ENCODE measurements at regions not wholly inside any gene's neighbourhood (a gene's known extent, or its start where the extent isn't known, plus 50 kb on each side); places are given as distances from the start of the nearest gene placed in this dataset.

DNA sequence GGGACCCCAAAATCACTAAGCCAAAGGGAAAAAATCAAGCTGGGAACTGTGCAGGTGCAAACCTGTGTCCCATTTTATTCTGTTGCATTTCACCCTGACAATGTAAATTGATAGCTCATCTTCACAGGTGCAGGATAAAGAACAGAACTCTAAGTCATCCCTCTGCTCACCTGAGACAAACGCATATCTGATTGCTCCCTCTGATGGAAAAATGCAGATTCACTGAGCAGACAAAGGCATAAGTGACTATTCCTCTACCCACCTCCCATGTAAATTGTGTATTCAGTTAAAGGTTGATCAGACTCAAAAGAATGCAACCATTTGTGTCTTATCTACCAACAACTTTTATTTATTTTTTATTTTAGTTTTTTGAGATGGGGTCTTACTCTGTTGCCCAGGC lies 644.2 kb downstream of the PTPRU start:
- no peak overlapping the region for H3K4me3 ChIP-seq (ENCODE audit: low read depth, low read length)
- TF ChIP-seq, protein P1, sequence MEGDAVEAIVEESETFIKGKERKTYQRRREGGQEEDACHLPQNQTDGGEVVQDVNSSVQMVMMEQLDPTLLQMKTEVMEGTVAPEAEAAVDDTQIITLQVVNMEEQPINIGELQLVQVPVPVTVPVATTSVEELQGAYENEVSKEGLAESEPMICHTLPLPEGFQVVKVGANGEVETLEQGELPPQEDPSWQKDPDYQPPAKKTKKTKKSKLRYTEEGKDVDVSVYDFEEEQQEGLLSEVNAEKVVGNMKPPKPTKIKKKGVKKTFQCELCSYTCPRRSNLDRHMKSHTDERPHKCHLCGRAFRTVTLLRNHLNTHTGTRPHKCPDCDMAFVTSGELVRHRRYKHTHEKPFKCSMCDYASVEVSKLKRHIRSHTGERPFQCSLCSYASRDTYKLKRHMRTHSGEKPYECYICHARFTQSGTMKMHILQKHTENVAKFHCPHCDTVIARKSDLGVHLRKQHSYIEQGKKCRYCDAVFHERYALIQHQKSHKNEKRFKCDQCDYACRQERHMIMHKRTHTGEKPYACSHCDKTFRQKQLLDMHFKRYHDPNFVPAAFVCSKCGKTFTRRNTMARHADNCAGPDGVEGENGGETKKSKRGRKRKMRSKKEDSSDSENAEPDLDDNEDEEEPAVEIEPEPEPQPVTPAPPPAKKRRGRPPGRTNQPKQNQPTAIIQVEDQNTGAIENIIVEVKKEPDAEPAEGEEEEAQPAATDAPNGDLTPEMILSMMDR (IDR thresholded peaks at IDR 0.05; ENCODE audit: low read depth, low read length, missing control alignments), result no peak
- in situ Hi-C loops (cut with HindIII; ENCODE audit: low sequenced_read_pairs), result no loop called here
- no peak for DNase-seq (ENCODE audit: low read depth)

DNA sequence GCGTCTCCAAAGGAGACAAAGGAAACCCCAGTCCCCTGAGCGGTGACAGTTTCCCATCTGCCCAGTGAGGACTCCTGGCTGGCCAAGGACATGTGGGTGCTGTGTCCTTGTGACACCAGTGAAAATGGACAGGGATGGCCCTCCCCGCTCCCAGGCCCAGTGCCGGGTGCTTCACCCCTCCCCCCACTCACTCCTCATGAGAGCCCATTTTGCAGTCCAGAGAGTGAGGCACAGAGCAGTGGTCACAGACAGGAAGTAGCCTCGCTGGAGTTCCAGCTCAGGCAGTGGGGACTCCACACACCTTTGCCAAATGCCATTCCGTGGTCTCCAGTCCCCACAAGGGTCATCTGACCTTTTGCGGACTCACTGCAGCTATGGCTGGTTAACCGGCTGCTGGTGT lies 642.9 kb downstream of the PTPRU start:
- in situ Hi-C loops (cut with HindIII; ENCODE audit: low sequenced_read_pairs), result no loop called here
- no peak overlapping the region for H3K4me3 ChIP-seq (ENCODE audit: low read depth, low read length)
- DNase-seq (ENCODE audit: low read depth), result no peak
- TF ChIP-seq, protein P1 (IDR thresholded peaks at IDR 0.05; ENCODE audit: low read depth, low read length, missing control alignments), result no peak

DNA sequence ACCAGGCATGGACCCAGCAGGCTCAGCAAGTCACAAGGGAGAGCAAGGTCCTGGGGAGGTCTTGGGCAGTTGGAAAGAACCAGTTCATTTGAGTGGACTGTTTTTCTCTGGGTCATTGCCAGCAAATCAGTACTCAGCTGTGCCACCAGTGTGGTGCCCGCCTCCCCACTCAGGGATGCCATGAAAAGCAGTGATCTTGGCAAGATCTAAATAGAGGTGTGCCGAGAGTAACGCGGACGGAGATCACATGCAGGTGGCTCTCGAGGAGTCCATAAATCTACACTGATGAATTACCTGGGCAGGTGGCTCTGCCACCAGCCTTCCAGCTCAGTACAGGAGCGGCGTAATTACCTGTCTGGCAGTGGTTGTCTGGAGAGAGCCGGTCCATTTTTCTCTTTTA lies 642.2 kb downstream of the PTPRU start:
- DNase-seq (ENCODE audit: low read depth), result no peak
- TF ChIP-seq, protein P1 (IDR thresholded peaks at IDR 0.05; ENCODE audit: low read depth, low read length, missing control alignments), result no peak
- in situ Hi-C loops (cut with HindIII; ENCODE audit: low sequenced_read_pairs), result no loop called here
- no peak overlapping the region for H3K4me3 ChIP-seq (ENCODE audit: low read depth, low read length)

DNA sequence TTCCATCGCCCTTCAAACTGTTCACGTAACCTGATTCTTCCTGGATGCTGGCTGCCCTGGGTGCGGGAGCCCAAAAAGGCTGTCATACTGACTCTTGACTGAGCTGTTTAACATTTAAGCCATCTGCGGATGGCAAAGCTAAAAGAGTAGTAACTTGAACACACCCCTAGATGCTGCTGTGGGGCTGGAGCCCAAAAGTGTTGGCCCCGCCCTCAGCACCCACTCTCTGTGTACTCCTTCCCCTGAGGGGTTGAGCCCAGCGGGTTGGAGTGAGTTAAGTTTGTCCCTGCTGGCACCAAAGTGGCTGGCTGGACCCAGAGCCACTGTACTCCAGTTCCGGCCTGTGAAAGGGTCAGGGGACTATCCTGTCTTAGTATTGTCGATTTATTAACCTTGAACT lies 640.6 kb downstream of the PTPRU start:
- in situ Hi-C loops (cut with HindIII; ENCODE audit: low sequenced_read_pairs), result no loop called here
- TF ChIP-seq, protein P1 (IDR thresholded peaks at IDR 0.05; ENCODE audit: low read depth, low read length, missing control alignments), result no peak
- no peak for DNase-seq (ENCODE audit: low read depth)
- H3K4me3 ChIP-seq (ENCODE audit: low read depth, low read length), result no peak overlapping the region

DNA sequence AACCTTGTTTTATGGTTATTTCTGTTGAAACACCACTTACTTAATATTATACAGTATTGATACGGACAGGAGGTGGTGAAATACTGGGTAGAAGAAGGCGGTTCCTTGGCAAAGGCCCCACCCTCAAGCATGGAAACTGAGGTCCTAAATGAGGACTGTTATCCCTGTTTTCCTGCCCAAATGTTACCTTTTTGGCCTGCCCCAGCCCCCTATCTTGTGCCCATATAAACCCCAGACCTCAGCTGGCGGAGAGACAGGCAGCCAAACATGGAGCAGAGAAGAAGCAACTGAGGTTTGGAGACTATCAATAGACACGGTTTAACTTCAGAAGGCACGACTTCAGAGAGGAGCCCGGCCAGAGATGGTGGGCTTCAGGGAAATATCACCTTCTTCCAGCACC lies 640.1 kb downstream of the PTPRU start:
- DNase-seq (ENCODE audit: low read depth), result no peak
- TF ChIP-seq, protein P1 (IDR thresholded peaks at IDR 0.05; ENCODE audit: low read depth, low read length, missing control alignments), result no peak
- H3K4me3 ChIP-seq (ENCODE audit: low read depth, low read length), result no peak overlapping the region
- in situ Hi-C loops (cut with HindIII; ENCODE audit: low sequenced_read_pairs), result no loop called here

DNA sequence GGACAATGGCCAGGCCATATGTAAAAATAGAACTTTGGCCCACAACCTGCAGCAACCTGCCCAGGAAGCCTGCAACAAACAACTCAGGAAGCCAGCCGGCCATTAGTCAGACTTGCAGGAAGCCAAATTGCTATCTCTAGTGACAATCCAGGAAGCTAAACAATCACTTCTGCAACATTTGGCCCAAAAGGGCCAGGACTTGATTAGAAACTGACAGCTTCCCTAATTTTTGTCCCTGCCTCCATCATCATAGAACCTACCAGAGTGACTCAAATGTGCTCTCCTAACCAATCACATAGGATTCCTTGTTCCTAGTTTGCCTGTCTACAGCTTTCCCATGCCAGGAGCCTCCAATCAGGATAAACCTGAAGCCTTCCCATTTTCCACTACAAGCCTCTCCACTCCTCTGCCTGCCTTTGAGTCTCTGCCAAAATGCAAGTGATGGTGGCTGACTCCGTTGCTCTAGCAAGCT lies 639.3 kb downstream of the PTPRU start:
- DNase-seq (ENCODE audit: low read depth), result no peak
- in situ Hi-C loops (cut with HindIII; ENCODE audit: low sequenced_read_pairs), result no loop called here
- TF ChIP-seq, protein P1 (IDR thresholded peaks at IDR 0.05; ENCODE audit: low read depth, low read length, missing control alignments), result no peak
- H3K4me3 ChIP-seq (ENCODE audit: low read depth, low read length), result no peak overlapping the region

DNA sequence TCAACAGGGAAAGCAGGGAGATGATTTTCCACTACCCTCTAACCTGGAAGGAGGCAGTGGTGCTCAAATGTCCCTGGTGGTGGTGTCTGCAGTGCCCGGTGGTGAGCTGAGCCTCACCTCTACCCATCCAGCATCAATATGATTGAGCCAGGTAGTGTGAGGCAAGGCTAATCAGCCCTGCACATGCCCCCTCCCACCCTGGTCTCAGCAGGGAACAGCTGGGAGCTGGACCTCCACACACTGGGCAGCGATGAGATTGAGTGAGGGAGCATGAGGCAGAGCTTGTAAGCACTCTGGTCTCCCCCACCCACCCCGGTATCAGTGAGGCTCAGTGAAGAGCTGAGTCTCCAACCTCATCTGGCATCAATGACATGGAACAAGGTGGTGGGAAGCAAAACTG lies 634.3 kb downstream of the PTPRU start:
- in situ Hi-C loops (cut with HindIII; ENCODE audit: low sequenced_read_pairs), result no loop called here
- H3K4me3 ChIP-seq (ENCODE audit: low read depth, low read length), result no peak overlapping the region
- no peak for DNase-seq (ENCODE audit: low read depth)
- TF ChIP-seq, protein P1 (IDR thresholded peaks at IDR 0.05; ENCODE audit: low read depth, low read length, missing control alignments), result no peak
